ENCODE measurements at regions not wholly inside any gene's neighbourhood (a gene's known extent, or its start where the extent isn't known, plus 50 kb on each side); places are given as distances from the start of the nearest gene placed in this dataset.

DNA sequence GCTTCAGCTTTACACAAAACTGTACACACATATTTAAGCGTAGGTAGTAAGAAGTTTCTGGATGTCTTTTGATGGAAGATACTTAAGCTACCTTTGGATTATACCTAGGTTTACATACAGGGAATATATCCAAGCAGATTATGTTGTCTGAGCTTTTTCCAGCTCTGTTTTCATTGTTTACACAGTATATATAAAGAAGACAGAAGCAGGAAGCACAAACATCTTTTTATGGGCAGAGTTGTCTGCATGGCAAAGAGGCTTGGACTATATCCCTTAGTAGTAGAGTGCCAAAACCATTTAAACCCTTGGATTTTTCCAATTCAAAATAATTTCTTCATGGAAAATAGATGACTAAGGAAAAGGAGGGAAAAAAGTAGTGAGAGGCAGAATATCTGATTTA is 329.4 kb upstream of the AGA start:
- Histone ChIP-seq H2AFZ (ENCODE audit: low read depth) (no peak overlapping the region), H3K4me2 (no peak overlapping the region), H3K79me2 (ENCODE audit: insufficient read depth, low read depth) (no peaks in the 10 kb centered on the region), H3K4me3 (IDR thresholded peaks at IDR 0.05; ENCODE audit: insufficient read depth, low read depth, low read length) (no peak overlapping the region), H3K36me3 (ENCODE audit: insufficient read depth) (no peaks in the 10 kb centered on the region), H3K9ac (no peak overlapping the region), H4K20me1 (ENCODE audit: insufficient read depth) (no peaks in the 10 kb centered on the region), H3K27ac (no peak overlapping the region), H3K4me1 (ENCODE audit: low read depth, poor library complexity, severe bottlenecking) (no peaks in the 10 kb centered on the region), H3K27me3 (ENCODE audit: insufficient read depth, low read depth) (no peaks in the 10 kb centered on the region)
- TF ChIP-seq, protein P1, sequence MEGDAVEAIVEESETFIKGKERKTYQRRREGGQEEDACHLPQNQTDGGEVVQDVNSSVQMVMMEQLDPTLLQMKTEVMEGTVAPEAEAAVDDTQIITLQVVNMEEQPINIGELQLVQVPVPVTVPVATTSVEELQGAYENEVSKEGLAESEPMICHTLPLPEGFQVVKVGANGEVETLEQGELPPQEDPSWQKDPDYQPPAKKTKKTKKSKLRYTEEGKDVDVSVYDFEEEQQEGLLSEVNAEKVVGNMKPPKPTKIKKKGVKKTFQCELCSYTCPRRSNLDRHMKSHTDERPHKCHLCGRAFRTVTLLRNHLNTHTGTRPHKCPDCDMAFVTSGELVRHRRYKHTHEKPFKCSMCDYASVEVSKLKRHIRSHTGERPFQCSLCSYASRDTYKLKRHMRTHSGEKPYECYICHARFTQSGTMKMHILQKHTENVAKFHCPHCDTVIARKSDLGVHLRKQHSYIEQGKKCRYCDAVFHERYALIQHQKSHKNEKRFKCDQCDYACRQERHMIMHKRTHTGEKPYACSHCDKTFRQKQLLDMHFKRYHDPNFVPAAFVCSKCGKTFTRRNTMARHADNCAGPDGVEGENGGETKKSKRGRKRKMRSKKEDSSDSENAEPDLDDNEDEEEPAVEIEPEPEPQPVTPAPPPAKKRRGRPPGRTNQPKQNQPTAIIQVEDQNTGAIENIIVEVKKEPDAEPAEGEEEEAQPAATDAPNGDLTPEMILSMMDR (conservative IDR thresholded peaks at IDR 0.05; ENCODE audit: low read depth, low read length): no peak

DNA sequence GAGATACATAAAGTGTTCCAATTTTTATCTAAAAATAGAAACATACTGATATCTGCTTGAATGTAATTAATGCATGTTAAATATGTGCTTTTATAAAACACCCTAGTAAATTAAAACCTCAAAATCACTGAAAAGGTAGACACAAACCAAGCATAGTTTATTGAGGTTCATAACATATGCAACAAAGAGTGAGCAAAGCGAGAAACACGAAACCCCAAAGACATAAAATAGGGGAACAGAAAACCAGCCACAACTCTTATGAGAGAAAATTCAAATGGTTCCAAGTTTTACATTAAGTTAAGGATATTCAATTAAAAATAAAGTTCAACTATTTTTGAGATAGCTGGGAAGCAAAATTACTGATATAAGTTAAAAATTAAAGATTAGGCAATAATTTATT is 336.4 kb upstream of the AGA start:
- no peaks in the 10 kb centered on the region for H3K4me1 ChIP-seq (ENCODE audit: low read depth, poor library complexity, severe bottlenecking)
- no peak overlapping the region for H3K4me2 ChIP-seq
- no peak overlapping the region for H3K27ac ChIP-seq
- H3K36me3 ChIP-seq (ENCODE audit: insufficient read depth): no peaks in the 10 kb centered on the region
- no peak overlapping the region for H3K9ac ChIP-seq
- H2AFZ ChIP-seq (ENCODE audit: low read depth): no peak overlapping the region
- H3K4me3 ChIP-seq (IDR thresholded peaks at IDR 0.05; ENCODE audit: insufficient read depth, low read depth, low read length): no peak overlapping the region
- H4K20me1 ChIP-seq (ENCODE audit: insufficient read depth): no peaks in the 10 kb centered on the region
- TF ChIP-seq, protein P1 (conservative IDR thresholded peaks at IDR 0.05; ENCODE audit: low read depth, low read length): no peak
- H3K79me2 ChIP-seq (ENCODE audit: insufficient read depth, low read depth): no peaks in the 10 kb centered on the region
- H3K27me3 ChIP-seq (ENCODE audit: insufficient read depth, low read depth): no peaks in the 10 kb centered on the region

DNA sequence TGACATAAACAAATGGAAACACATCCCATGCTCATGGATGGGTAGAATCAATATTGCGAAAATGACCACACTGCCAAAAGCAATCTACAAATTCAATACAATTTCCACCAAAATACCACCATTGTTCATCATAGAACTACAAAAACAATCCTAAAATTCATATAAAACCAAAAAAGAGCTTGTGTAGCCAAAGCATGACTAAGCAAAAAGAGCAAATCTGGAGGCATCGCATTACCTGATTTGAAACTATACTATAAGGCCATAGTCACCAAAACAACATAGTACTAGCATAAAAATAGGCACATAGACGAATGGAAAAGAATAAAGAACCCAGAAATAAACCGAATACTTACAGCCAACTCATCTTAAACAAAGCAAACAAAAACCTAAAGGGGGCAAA is 342.8 kb upstream of the AGA start:
- Histone ChIP-seq H3K4me2 (no peak overlapping the region), H2AFZ (ENCODE audit: low read depth) (no peak overlapping the region), H3K36me3 (ENCODE audit: insufficient read depth) (no peaks in the 10 kb centered on the region), H3K4me3 (IDR thresholded peaks at IDR 0.05; ENCODE audit: insufficient read depth, low read depth, low read length) (no peak overlapping the region), H3K9ac (no peak overlapping the region), H3K27me3 (ENCODE audit: insufficient read depth, low read depth) (no peaks in the 10 kb centered on the region), H3K4me1 (ENCODE audit: low read depth, poor library complexity, severe bottlenecking) (no peaks in the 10 kb centered on the region), H3K79me2 (ENCODE audit: insufficient read depth, low read depth) (no peaks in the 10 kb centered on the region), H3K27ac (no peak overlapping the region), H4K20me1 (ENCODE audit: insufficient read depth) (no peaks in the 10 kb centered on the region)
- TF ChIP-seq, protein P1 (conservative IDR thresholded peaks at IDR 0.05; ENCODE audit: low read depth, low read length): no peak

DNA sequence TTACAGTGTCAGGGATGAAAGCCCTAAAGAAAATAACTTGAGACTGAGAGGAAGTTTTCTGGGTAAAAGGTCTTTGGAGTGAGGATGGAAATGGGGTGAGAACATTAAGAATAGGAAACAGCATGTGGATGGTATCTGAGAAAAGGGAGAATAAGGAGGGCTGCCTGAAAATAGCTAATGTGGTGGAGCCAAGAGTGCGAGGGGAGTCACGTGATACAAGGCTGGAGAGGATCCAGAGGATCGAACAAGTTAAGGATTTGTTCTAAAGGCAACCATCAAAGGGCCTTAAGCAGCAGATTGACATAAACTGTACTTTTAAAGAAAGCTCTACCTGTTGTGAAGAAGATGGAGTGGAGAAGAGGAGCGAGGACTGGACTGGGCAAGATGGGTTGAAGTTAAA is 347.4 kb upstream of the AGA start:
- no peak overlapping the region for H3K4me2 ChIP-seq
- H3K27me3 ChIP-seq (ENCODE audit: insufficient read depth, low read depth): no peaks in the 10 kb centered on the region
- H3K27ac ChIP-seq: no peak overlapping the region
- H2AFZ ChIP-seq (ENCODE audit: low read depth): no peak overlapping the region
- no peak overlapping the region for H3K4me3 ChIP-seq (IDR thresholded peaks at IDR 0.05; ENCODE audit: insufficient read depth, low read depth, low read length)
- no peaks in the 10 kb centered on the region for H3K79me2 ChIP-seq (ENCODE audit: insufficient read depth, low read depth)
- H3K36me3 ChIP-seq (ENCODE audit: insufficient read depth): no peaks in the 10 kb centered on the region
- H3K9ac ChIP-seq: no peak overlapping the region
- TF ChIP-seq, protein P1 (conservative IDR thresholded peaks at IDR 0.05; ENCODE audit: low read depth, low read length): no peak
- no peaks in the 10 kb centered on the region for H4K20me1 ChIP-seq (ENCODE audit: insufficient read depth)
- H3K4me1 ChIP-seq (ENCODE audit: low read depth, poor library complexity, severe bottlenecking): no peaks in the 10 kb centered on the region

DNA sequence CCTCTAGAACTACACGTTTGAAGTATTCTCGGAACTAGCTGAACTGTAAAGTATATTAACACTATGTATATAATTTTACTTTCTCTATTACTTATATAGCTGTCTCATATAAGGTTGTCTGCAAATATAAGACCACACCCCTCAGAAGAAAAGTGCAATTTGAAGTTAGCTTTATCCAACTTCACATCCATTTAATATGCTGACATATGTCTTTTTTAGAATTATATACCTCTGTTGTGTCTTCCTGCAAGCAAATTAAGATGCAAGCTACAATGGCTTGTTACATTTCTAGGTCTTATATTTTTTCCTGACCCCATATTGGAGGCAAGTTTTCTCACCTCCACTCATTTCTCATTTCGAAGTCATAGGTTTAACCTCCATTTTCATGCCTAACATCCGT is 349.0 kb upstream of the AGA start:
- TF ChIP-seq, protein P1 (conservative IDR thresholded peaks at IDR 0.05; ENCODE audit: low read depth, low read length): no peak
- H3K27ac ChIP-seq: no peak overlapping the region

More for the DNA sequence above, 349.0 kb upstream of the AGA start:
- Histone ChIP-seq H3K27me3 (ENCODE audit: insufficient read depth, low read depth) (no peaks in the 10 kb centered on the region), H3K4me3 (IDR thresholded peaks at IDR 0.05; ENCODE audit: insufficient read depth, low read depth, low read length) (no peak overlapping the region), H3K4me1 (ENCODE audit: low read depth, poor library complexity, severe bottlenecking) (no peaks in the 10 kb centered on the region), H2AFZ (ENCODE audit: low read depth) (no peak overlapping the region), H3K4me2 (no peak overlapping the region), H4K20me1 (ENCODE audit: insufficient read depth) (no peaks in the 10 kb centered on the region), H3K9ac (no peak overlapping the region), H3K36me3 (ENCODE audit: insufficient read depth) (no peaks in the 10 kb centered on the region), H3K79me2 (ENCODE audit: insufficient read depth, low read depth) (no peaks in the 10 kb centered on the region)

Measured in KMS-11 (cell line).